ENCODE measurements at regions not wholly inside any gene's neighbourhood (a gene's known extent, or its start where the extent isn't known, plus 50 kb on each side); places are given as distances from the start of the nearest gene placed in this dataset.

- H3K27ac Mint-ChIP-seq: no peak overlapping the region
- peaks cover 13% of the 10 kb centered on the region for H3K27me3 Mint-ChIP-seq
- H3K36me3 Mint-ChIP-seq (ENCODE audit: low read depth): no peaks in the 10 kb centered on the region
- no peak for TF ChIP-seq CTCF (IDR thresholded peaks at IDR 0.05)
- ATAC-seq (ENCODE audit: poor library complexity) (no peak), DNase-seq (no peak)
- no peak overlapping the region for H3K27ac ChIP-seq (ENCODE audit: low read depth in 1 of 2, low read length in 2 of 2)
- H3K4me1 ChIP-seq (ENCODE audit: insufficient read depth, low read length): no peaks in the 10 kb centered on the region
- POLR2A ChIA-PET: no interaction called here
- peaks cover 0 to 3% of the 10 kb centered on the region in 2 experiments for H3K27me3 ChIP-seq (ENCODE audit: control insufficient read depth in 1 of 2, insufficient read depth in 2 of 2, low read length in 2 of 2)
- H3K4me3 Mint-ChIP-seq: no peak overlapping the region
- no peaks in the 10 kb centered on the region for H3K4me1 Mint-ChIP-seq (ENCODE audit: low read depth)
- H3K9me3 Mint-ChIP-seq: peaks cover 9% of the 10 kb centered on the region
- CTCF ChIA-PET: no interaction called here
- H3K4me3 ChIP-seq (ENCODE audit: low read length): no peak overlapping the region
- H3K9me3 ChIP-seq (ENCODE audit: control insufficient read depth in 1 of 2, insufficient read depth in 1 of 2, low read length in 2 of 2): peaks cover 0 to 11% of the 10 kb centered on the region in 2 experiments
- intact Hi-C loops (cut with DNase I, micrococcal nuclease): no loop called here
- H3K36me3 ChIP-seq (ENCODE audit: insufficient read depth, low read length): no peaks in the 10 kb centered on the region
Measured at GRCh38 chr15:67906382-67906781, 66.5 kb upstream of the RNU6-1 start.

GRCh38 chr15:67907184-67907723 lies 67.4 kb upstream of the RNU6-1 start:
- H3K36me3 Mint-ChIP-seq (ENCODE audit: low read depth): no peaks in the 10 kb centered on the region
- no peak overlapping the region for H3K4me3 Mint-ChIP-seq
- Histone ChIP-seq H3K27ac (ENCODE audit: low read depth in 1 of 2, low read length in 2 of 2) (no peak overlapping the region), H3K4me3 (ENCODE audit: low read length) (no peak overlapping the region), H3K4me1 (ENCODE audit: insufficient read depth, low read length) (no peaks in the 10 kb centered on the region), H3K36me3 (ENCODE audit: insufficient read depth, low read length) (no peaks in the 10 kb centered on the region), H3K27me3 (ENCODE audit: control insufficient read depth in 1 of 2, insufficient read depth in 2 of 2, low read length in 2 of 2) (peaks cover 0 to 3% of the 10 kb centered on the region in 2 experiments), H3K9me3 (ENCODE audit: control insufficient read depth in 1 of 2, insufficient read depth in 1 of 2, low read length in 2 of 2) (peaks cover 0 to 11% of the 10 kb centered on the region in 2 experiments)
- TF ChIP-seq CTCF (IDR thresholded peaks at IDR 0.05): no peak
- peaks cover 13% of the 10 kb centered on the region for H3K27me3 Mint-ChIP-seq
- H3K4me1 Mint-ChIP-seq (ENCODE audit: low read depth): no peaks in the 10 kb centered on the region
- H3K9me3 Mint-ChIP-seq: peaks cover 9% of the 10 kb centered on the region
- ATAC-seq (ENCODE audit: poor library complexity) (no peak), DNase-seq (no peak)
- intact Hi-C loops (cut with DNase I, micrococcal nuclease): no loop called here
- ChIA-PET POLR2A (no interaction called here), CTCF (no interaction called here)
- H3K27ac Mint-ChIP-seq: no peak overlapping the region

GRCh38 chr15:67908756-67909155 lies 68.9 kb upstream of the RNU6-1 start:
- intact Hi-C loops (cut with DNase I, micrococcal nuclease): no loop called here
- no peak overlapping the region for H3K27ac Mint-ChIP-seq
- Histone ChIP-seq H3K27ac (ENCODE audit: low read depth in 1 of 2, low read length in 2 of 2) (no peak overlapping the region), H3K36me3 (ENCODE audit: insufficient read depth, low read length) (no peaks in the 10 kb centered on the region), H3K4me3 (ENCODE audit: low read length) (no peak overlapping the region), H3K9me3 (ENCODE audit: control insufficient read depth in 1 of 2, insufficient read depth in 1 of 2, low read length in 2 of 2) (peaks cover 0 to 11% of the 10 kb centered on the region in 2 experiments), H3K4me1 (ENCODE audit: insufficient read depth, low read length) (no peaks in the 10 kb centered on the region), H3K27me3 (ENCODE audit: control insufficient read depth in 1 of 2, insufficient read depth in 2 of 2, low read length in 2 of 2) (peaks cover 0 to 3% of the 10 kb centered on the region in 2 experiments)
- H3K27me3 Mint-ChIP-seq: peaks cover 13% of the 10 kb centered on the region
- no peaks in the 10 kb centered on the region for H3K36me3 Mint-ChIP-seq (ENCODE audit: low read depth)
- H3K9me3 Mint-ChIP-seq: peaks cover 9% of the 10 kb centered on the region
- H3K4me3 Mint-ChIP-seq: no peak overlapping the region
- DNase-seq: no peak
- no peaks in the 10 kb centered on the region for H3K4me1 Mint-ChIP-seq (ENCODE audit: low read depth)
- CTCF ChIA-PET: no interaction called here
- no peak for TF ChIP-seq CTCF (IDR thresholded peaks at IDR 0.05)
- ATAC-seq (ENCODE audit: poor library complexity): no peak
- POLR2A ChIA-PET: no interaction called here
